ENCODE measurements at regions not wholly inside any gene's neighbourhood (a gene's known extent, or its start where the extent isn't known, plus 50 kb on each side); places are given as distances from the start of the nearest gene placed in this dataset.

DNA sequence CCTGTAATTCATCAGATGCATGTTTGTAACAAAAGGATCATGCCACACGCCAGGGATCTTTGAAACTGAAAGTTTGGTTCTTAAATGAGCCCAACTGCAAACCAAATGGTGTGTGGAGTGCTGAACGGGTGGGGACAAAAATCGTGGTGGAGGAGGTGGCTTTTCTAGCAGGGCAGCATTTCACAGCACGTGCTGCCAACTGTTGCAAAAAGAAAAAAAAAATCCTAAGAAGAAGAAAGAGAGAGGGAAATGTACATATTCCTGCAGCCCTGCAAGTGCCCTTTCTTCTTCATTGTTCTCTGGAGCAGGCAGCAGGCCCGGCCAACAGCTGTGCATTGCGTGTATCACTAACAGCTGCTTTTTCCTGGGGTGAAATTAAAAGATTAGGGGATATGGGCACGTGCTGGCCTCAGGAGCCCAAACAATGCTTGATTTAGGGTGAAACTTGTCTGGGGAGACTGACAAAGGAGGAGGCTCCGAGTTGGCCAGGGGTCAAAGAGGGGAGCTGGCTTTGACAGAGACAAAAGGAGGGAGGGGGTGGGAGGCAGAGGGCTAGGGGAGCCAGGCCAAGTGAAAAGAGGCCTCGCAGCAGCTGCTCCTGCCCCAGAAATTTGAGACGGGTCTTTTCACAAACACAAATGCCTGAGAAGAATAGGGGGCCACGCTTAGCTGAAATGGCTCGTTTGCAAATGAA, 73.0 kb downstream of the GADD45G start:
- Histone ChIP-seq H3K27me3 (no peaks in the 10 kb centered on the region), H3K9me3 (replicated peaks in 1 of 3) (no peaks in the 10 kb centered on the region), H3K36me3 (replicated peaks in 1 of 2) (no peaks in the 10 kb centered on the region), H3K4me1 (replicated peaks in 1 of 2) (peaks cover 14 to 21% of the 10 kb centered on the region in 2 donors), H3K27ac (no peak overlapping the region), H3K4me3 (no peak overlapping the region)
- intact Hi-C loops (cut with DNase I) = no loop called here
- TF ChIP-seq, protein P1, sequence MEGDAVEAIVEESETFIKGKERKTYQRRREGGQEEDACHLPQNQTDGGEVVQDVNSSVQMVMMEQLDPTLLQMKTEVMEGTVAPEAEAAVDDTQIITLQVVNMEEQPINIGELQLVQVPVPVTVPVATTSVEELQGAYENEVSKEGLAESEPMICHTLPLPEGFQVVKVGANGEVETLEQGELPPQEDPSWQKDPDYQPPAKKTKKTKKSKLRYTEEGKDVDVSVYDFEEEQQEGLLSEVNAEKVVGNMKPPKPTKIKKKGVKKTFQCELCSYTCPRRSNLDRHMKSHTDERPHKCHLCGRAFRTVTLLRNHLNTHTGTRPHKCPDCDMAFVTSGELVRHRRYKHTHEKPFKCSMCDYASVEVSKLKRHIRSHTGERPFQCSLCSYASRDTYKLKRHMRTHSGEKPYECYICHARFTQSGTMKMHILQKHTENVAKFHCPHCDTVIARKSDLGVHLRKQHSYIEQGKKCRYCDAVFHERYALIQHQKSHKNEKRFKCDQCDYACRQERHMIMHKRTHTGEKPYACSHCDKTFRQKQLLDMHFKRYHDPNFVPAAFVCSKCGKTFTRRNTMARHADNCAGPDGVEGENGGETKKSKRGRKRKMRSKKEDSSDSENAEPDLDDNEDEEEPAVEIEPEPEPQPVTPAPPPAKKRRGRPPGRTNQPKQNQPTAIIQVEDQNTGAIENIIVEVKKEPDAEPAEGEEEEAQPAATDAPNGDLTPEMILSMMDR (IDR thresholded peaks at IDR 0.05) = no peak
- no peak for TF ChIP-seq POLR2A (IDR thresholded peaks at IDR 0.05)
- WGBS, 4 donors = 60 to 77% (median 65%) methylated on average over 12 of the region's 12 CpGs
- no peak for DNase-seq

DNA sequence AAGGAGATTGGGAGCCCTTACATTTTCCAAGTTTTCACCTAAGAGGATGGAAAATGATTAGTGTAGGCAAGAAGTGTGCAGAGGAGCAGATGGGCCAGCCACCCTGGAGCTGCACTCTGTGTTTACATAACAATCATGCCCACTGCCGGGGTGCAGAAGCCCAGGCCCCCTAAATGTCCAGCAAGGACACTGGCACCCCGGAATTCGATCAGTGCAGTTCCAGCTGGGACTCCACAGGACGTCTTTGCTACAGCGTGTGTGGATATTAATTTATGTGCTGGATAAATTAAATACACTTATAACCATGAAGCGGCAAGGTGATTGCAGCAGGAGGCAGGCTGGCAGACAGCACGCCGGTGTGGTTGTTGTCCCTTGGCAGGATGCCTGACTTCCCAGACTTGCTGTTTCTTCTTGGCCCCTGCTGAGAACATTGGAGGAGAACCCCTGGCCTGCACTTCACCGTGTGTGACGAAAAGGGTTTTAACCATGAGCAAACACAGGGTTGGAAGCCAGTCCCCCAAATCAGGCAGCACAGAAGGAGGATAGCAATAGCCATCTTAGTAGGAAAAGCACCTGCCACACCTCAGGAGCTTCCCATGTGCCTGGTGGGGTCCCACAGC, 73.7 kb downstream of the GADD45G start:
- WGBS, 4 donors = 83 to 88% (median 86%) methylated on average over 10 of the region's 10 CpGs
- TF ChIP-seq, protein P1 (IDR thresholded peaks at IDR 0.05) = no peak
- no peak for TF ChIP-seq POLR2A (IDR thresholded peaks at IDR 0.05)
- DNase-seq = no peak

DNA sequence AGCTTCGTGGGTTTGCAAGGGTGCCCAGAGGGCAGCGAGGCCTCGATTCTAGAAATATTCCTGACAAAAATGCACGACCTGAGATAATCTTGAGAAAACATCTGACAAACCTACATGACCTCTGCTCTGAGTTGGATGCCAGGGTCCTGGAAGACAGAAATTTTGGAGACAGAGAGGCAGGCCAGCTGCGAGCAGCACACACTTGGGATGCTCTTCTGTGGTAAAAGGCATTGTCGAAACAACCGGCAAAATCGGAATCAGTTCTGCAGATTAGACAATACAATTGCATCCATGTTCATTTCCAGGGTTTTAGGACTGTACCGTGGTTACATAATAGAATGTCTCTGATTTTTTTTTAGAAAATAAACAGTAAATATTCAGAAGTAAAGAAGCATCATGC, 74.2 kb downstream of the GADD45G start:
- Histone ChIP-seq H3K36me3 (replicated peaks in 1 of 2) (no peaks in the 10 kb centered on the region), H3K27ac (no peak overlapping the region), H3K27me3 (no peaks in the 10 kb centered on the region), H3K9me3 (replicated peaks in 1 of 3) (no peaks in the 10 kb centered on the region), H3K4me3 (no peak overlapping the region), H3K4me1 (replicated peaks in 1 of 2) (peaks cover 20 to 24% of the 10 kb centered on the region in 2 donors)
- intact Hi-C loops (cut with DNase I) = no loop called here
- DNase-seq = no peak
- WGBS, 4 donors = 84 to 96% (median 93%) methylated on average over 8 to 9 of the region's 9 CpGs
- TF ChIP-seq, protein P1 (IDR thresholded peaks at IDR 0.05) = no peak
- TF ChIP-seq POLR2A (IDR thresholded peaks at IDR 0.05) = no peak

More for the DNA sequence above, 73.7 kb downstream of the GADD45G start:
- Histone ChIP-seq H3K4me3 (no peak overlapping the region), H3K9me3 (replicated peaks in 1 of 3) (no peaks in the 10 kb centered on the region), H3K4me1 (replicated peaks in 1 of 2) (peaks cover 14 to 21% of the 10 kb centered on the region in 2 donors), H3K27ac (no peak overlapping the region), H3K27me3 (no peaks in the 10 kb centered on the region), H3K36me3 (replicated peaks in 1 of 2) (no peaks in the 10 kb centered on the region)
- intact Hi-C loops (cut with DNase I) = no loop called here

DNA sequence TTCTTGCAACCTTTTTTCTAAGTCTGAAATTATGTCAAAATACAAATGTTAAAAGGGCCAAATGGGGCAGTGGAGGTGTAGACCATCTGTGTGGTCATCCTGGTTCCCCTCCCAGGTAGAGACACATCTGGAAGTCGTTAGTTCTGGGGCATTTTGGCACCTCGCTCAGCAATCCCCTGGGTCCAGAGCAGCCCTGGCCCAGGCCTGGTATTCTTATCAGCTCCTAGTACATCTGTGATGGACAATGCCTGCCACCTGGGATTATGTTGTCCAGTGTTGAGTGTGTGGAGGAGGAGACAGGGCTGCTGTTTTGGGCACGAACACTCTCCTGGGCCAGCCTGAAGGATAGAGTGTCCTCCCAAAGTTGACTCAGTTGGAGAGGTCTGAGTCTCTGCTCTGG, 74.8 kb downstream of the GADD45G start:
- 85 to 92% (median 89%) methylated on average over 2 to 3 of the region's 3 CpGs for WGBS, 4 donors
- intact Hi-C loops (cut with DNase I) = no loop called here
- TF ChIP-seq, protein P1 (IDR thresholded peaks at IDR 0.05) = no peak
- no peak for TF ChIP-seq POLR2A (IDR thresholded peaks at IDR 0.05)
- no peaks in the 10 kb centered on the region for H3K36me3 ChIP-seq (replicated peaks in 1 of 2)
- H3K27me3 ChIP-seq = no peaks in the 10 kb centered on the region
- H3K4me3 ChIP-seq = no peak overlapping the region
- H3K4me1 ChIP-seq (replicated peaks in 1 of 2) = peaks cover 23 to 28% of the 10 kb centered on the region in 2 donors
- no peak for DNase-seq
- no peak overlapping the region for H3K27ac ChIP-seq
- H3K9me3 ChIP-seq (replicated peaks in 1 of 3) = no peaks in the 10 kb centered on the region
